ENCODE measurements at regions not wholly inside any gene's neighbourhood (a gene's known extent, or its start where the extent isn't known, plus 50 kb on each side); places are given as distances from the start of the nearest gene placed in this dataset.

DNA sequence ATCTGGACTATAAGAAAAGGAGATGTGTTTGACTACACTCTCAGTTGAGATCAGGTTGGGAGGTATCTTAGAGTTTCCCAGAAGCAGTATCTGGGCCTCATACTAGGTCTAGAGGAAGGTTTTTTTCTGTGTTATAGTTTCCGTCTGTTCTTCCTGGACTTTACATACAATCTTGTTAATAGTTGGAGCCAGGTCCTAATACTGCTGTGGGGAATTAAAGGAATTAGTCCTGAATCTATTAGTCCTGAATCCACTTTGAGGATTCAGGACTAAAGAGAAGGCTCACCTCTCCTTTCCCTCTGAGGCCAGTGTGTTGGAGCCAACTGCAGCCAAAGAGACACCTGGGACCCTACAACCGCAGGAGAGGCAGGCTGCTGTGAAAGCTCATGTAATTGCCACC, 445.7 kb upstream of the CLINT1 start:
- TF ChIP-seq, protein P1, sequence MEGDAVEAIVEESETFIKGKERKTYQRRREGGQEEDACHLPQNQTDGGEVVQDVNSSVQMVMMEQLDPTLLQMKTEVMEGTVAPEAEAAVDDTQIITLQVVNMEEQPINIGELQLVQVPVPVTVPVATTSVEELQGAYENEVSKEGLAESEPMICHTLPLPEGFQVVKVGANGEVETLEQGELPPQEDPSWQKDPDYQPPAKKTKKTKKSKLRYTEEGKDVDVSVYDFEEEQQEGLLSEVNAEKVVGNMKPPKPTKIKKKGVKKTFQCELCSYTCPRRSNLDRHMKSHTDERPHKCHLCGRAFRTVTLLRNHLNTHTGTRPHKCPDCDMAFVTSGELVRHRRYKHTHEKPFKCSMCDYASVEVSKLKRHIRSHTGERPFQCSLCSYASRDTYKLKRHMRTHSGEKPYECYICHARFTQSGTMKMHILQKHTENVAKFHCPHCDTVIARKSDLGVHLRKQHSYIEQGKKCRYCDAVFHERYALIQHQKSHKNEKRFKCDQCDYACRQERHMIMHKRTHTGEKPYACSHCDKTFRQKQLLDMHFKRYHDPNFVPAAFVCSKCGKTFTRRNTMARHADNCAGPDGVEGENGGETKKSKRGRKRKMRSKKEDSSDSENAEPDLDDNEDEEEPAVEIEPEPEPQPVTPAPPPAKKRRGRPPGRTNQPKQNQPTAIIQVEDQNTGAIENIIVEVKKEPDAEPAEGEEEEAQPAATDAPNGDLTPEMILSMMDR (optimal IDR thresholded peaks at IDR 0.05 in 1 of 3, IDR thresholded peaks at IDR 0.05 in 1 of 3, conservative IDR thresholded peaks at IDR 0.05 in 1 of 3; ENCODE audit: extremely low read depth in 1 of 3, insufficient read depth in 2 of 3, low read length in 3 of 3), result no peak
- no peak for TF ChIP-seq EZH2 (IDR thresholded peaks at IDR 0.05; ENCODE audit: low read length)

All from keratinocyte (primary cell).